Central memory CD8-positive, alpha-beta T cell (primary cell): ENCODE measurements at regions not wholly inside any gene's neighbourhood (a gene's known extent, or its start where the extent isn't known, plus 50 kb on each side); places are given as distances from the start of the nearest gene placed in this dataset.

ENCODE experiments used
- ATAC-seq: fragments of 150-1000 bp; cut with Tn5 transposase; replicated peaks from 2 replicates; pipeline ENCODE4 v1.10.0; 2022; ENCODE audit warnings: mild to moderate bottlenecking, moderate FRiP score, moderate number of reproducible peaks; ENCODE audit not compliant: poor library complexity, severe bottlenecking; ENCODE audit errors: extremely low read depth
- DNase-seq, 2 donors: peaks; one replicate each; pipeline ENCODE4 v3.0.0; 2021; ENCODE audit warnings: low spot score in 2 of 2
- H3K27ac Mint-ChIP-seq: one replicate; pipeline ENCODE4 v1.8.0; 2022; ENCODE audit warnings: low read depth, mild to moderate bottlenecking, moderate library complexity, mixed read lengths
- H3K27me3 Mint-ChIP-seq: one replicate; pipeline ENCODE4 v1.8.0; 2022; ENCODE audit warnings: mixed read lengths
- H3K36me3 Mint-ChIP-seq: one replicate; pipeline ENCODE4 v1.8.0; 2022; ENCODE audit warnings: mild to moderate bottlenecking, moderate library complexity, mixed read lengths; ENCODE audit not compliant: insufficient read depth
- H3K4me1 Mint-ChIP-seq: one replicate; pipeline ENCODE4 v1.8.0; 2022; ENCODE audit warnings: mixed read lengths
- H3K4me3 Mint-ChIP-seq: one replicate; pipeline ENCODE4 v1.8.0; 2022; ENCODE audit warnings: mild to moderate bottlenecking, moderate library complexity, mixed read lengths
- H3K9me3 Mint-ChIP-seq: one replicate; pipeline ENCODE4 v1.8.0; 2022; ENCODE audit warnings: mixed read lengths

DNA sequence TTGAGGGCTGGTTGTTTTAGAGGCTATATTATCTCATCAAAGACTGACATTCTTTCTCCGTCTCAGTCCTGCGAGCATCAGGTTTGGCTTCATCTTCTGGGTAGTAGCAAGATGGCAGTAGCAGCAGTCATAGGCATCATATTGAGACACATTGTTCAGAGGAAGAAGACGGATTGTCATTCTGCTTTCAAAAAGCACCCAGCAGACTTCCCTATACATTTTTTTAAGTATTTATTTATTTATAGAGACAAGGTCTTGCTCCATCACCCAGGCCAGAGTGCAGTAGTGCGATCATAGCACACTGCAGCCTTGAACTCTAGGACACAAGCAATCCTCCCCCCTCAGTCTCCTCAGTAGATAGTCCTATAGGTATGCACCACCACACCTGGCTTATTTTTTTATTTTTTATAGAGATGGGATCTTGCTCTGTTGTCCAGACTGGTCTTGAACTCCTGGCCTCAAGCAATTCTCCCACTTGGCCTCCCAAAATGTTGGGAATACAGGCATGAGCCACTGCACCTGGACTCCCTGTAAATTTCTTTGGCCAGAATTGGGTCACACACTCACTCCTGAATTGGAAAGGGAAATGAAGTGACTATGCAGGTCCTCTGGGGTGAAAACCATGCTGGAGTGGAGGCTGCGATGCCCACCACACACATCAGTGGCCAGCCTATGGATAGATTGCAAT, 125.4 kb downstream of the SLC38A6 start:
- no peak overlapping the region for H3K27ac Mint-ChIP-seq
- peaks cover 5% of the 10 kb centered on the region for H3K9me3 Mint-ChIP-seq
- ATAC-seq (no peak), DNase-seq (no peak)
- no peak overlapping the region for H3K4me3 Mint-ChIP-seq
- peaks cover 8% of the 10 kb centered on the region for H3K27me3 Mint-ChIP-seq
- no peaks in the 10 kb centered on the region for H3K4me1 Mint-ChIP-seq
- no peaks in the 10 kb centered on the region for H3K36me3 Mint-ChIP-seq

DNA sequence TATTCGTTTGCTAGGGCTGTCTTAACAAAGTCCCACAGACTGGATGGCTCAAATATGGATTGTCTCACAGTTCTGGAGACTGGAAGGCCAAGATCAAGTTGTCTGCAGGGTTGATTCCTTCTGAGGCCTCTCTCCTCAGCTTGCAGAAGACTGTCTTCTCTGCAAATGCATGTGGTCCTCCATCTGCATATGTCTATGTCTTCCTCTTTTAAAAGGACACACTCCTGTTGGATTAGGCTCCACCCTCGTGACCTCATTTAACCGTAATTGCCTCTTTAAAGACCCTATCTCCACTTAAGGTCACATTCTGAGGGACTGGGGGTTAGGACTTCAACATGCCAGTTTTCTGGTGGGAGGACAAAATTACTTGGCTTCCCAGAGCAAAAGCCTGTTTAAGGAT, 123.3 kb downstream of the SLC38A6 start:
- Mint-ChIP-seq H3K4me3 (no peak overlapping the region), H3K4me1 (no peaks in the 10 kb centered on the region), H3K36me3 (no peaks in the 10 kb centered on the region), H3K27ac (no peak overlapping the region), H3K9me3 (no peaks in the 10 kb centered on the region), H3K27me3 (no peaks in the 10 kb centered on the region)
- ATAC-seq (no peak), DNase-seq (no peak)

DNA sequence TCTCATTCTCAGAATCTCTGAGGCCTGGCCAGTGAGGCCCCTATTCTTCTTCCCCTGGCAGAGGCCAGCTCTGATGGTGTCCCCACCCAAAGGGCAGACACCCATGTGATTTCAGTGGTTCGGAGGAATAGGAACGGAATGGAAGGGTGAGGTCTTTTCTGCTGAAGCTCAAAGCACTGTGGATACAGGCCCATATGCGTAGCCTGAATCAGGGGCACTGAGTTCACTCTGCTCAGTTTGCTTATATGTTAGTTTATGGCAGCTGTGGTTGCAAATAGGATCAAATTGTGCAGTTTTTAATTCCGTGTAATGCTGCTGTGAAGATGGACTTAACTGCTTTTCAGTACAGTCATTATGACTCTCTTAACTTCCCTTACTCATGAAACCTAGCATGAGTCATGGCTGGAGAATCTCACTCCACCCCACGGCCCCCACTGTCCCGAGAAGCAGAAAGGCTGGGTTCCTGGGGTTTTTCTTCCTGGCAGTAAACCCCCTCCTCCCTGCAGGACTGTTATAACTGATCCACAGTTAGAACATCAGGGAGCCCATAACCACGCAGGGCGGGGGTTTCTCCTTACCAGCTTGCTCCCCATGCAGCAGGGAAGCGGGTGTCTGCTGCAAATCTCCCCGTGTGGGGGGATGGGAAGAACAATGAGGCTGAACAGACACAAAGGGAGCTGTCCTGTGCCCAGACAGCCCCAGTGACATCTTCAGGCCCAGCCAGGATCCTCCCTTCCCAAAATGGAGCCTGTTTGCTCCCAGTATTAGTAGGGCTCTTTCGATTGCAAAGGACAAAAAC, 122.7 kb downstream of the SLC38A6 start:
- H3K27ac Mint-ChIP-seq = no peak overlapping the region
- no peaks in the 10 kb centered on the region for H3K27me3 Mint-ChIP-seq
- no peak for ATAC-seq
- no peaks in the 10 kb centered on the region for H3K4me1 Mint-ChIP-seq
- H3K9me3 Mint-ChIP-seq = no peaks in the 10 kb centered on the region
- no peak overlapping the region for H3K4me3 Mint-ChIP-seq
- H3K36me3 Mint-ChIP-seq = no peaks in the 10 kb centered on the region
- no peak for DNase-seq

DNA sequence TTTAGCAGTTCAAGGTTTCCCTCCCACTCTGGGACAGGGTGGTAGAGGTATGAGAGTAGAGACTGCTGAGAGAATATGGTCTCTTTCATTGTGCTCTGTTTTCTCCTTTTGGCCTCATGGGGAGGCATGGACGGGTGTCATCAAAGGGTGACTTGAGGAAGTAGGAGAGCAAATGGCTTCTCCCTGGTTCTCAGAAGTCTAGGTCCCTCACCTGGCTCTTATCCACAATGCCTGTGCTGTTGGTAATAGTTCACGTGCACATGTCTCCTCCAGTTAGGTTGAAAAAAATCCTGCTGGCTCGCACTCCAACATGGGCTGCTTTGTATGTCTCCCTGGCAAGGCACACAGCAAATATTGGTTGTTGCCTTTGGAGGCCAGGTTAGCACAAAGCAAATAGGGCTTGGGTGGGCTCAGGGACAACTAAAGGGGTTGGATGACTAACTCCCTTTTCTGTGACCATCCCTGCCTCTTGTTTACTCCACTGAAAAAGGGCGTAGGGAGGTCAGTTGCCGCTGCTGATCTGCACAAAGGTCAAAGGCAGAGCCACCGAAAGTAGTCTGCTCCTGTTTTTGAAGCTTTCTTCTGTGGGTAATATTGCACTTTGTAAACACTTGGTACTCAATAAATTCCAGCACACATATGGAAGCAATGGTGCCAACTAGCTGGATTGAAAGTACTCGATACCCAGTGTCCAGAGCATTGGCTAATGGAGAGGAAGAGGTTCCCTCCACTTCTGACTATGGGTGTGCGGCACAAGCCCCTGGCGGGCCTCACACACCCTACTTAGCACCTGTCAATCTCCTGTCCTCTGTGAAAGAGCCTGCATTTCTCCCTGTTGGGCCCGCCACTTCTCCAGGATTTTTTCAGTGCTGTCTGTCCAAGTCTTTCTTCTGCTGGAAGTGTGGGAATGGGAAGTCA, 121.8 kb downstream of the SLC38A6 start:
- Mint-ChIP-seq H3K27me3 (no peaks in the 10 kb centered on the region), H3K36me3 (no peaks in the 10 kb centered on the region), H3K4me3 (no peak overlapping the region), H3K9me3 (no peaks in the 10 kb centered on the region), H3K4me1 (no peaks in the 10 kb centered on the region), H3K27ac (no peak overlapping the region)
- no peak for DNase-seq
- ATAC-seq = no peak
